ENCODE measurements at regions not wholly inside any gene's neighbourhood (a gene's known extent, or its start where the extent isn't known, plus 50 kb on each side); places are given as distances from the start of the nearest gene placed in this dataset.

DNA sequence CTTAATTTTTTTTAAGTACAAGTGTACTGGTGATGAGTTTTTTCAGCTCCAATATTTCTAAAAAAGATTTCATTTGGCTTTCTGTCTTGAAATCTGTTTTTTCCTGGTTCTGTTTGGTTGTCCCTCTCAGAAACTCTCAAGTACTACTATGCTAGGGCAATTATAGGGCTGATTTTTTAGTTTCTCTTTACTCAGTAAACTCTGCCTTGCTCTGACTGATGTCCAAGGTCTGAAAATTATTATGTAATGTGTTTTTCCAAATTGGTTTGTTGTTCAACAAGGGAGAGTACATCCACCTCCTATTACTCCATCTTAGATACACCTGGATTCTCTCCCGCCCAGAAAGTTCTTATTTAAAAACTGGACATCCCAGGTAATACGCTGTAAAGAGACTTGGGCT, 877.7 kb downstream of the CBLN2 start:
- no peak for FAIRE-seq
- DNase-seq (ENCODE audit: insufficient read length, low spot score), result no peak
- TF ChIP-seq POU2F2 (IDR thresholded peaks at IDR 0.05; ENCODE audit: low read depth, low read length) (no peak), PAX5 (IDR thresholded peaks at IDR 0.05; ENCODE audit: insufficient read depth, low read length, severe bottlenecking) (no peak)

DNA sequence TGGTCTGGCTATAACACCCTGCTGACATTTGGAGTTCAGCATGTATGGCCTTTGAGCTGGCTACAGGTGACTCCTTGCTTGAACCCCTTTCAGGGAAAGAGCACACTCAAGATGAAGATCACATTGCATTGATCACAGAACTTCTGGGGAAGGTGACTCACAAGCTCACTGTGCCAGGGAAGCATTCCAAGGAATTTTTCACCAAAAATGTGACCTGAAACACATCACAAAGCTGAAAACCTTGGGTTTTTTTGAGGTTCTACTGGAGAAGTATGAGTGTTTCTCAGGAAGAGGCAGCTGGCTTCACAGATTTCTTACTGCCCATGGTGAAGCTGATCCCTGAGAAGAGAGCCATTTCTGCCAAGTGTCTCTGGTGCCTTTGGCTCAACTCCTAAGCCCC, 879.0 kb downstream of the CBLN2 start:
- FAIRE-seq (no peak), DNase-seq (ENCODE audit: insufficient read length, low spot score) (no peak)
- TF ChIP-seq TAF1 (IDR thresholded peaks at IDR 0.05; ENCODE audit: low read depth, low read length) (no peak), SPI1 (IDR thresholded peaks at IDR 0.05; ENCODE audit: low read depth, low read length) (no peak), POLR2AphosphoS5 (IDR thresholded peaks at IDR 0.05; ENCODE audit: low read depth, low read length) (no peak), PAX5 (IDR thresholded peaks at IDR 0.05; ENCODE audit: insufficient read depth, low read length, severe bottlenecking) (no peak), POLR2A (IDR thresholded peaks at IDR 0.05; ENCODE audit: low read depth, low read length) (no peak), POU2F2 (IDR thresholded peaks at IDR 0.05; ENCODE audit: low read depth, low read length) (no peak)

DNA sequence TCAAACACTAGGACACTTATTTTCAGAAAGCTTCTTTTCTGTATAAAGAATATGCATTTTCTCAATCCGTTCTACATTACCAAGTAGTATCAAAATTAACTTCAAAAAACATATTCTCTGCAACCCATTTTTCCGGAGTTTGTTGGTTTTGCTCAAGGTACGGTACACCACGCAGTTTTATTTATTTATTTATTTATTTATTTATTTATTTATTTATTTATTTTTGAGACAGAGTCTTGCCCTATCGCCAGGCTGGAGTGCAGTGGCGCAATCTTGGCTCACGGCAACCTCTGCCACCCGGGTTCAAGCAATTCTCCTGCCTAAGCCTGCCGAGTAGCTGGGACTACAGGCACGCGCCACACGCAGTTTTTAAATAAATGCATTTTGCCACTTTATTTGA, 900.3 kb downstream of the CBLN2 start:
- FAIRE-seq, result no peak
- TF ChIP-seq SPI1 (IDR thresholded peaks at IDR 0.05; ENCODE audit: low read depth, low read length), result no peak
- no peak for TF ChIP-seq POU2F2 (IDR thresholded peaks at IDR 0.05; ENCODE audit: low read depth, low read length)
- TF ChIP-seq POLR2A (IDR thresholded peaks at IDR 0.05; ENCODE audit: low read depth, low read length), result no peak
- TF ChIP-seq TAF1 (IDR thresholded peaks at IDR 0.05; ENCODE audit: low read depth, low read length), result no peak
- no peak for TF ChIP-seq PAX5 (IDR thresholded peaks at IDR 0.05; ENCODE audit: insufficient read depth, low read length, severe bottlenecking)
- TF ChIP-seq POLR2AphosphoS5 (IDR thresholded peaks at IDR 0.05; ENCODE audit: low read depth, low read length), result no peak
- no peak for DNase-seq (ENCODE audit: insufficient read length, low spot score)

DNA sequence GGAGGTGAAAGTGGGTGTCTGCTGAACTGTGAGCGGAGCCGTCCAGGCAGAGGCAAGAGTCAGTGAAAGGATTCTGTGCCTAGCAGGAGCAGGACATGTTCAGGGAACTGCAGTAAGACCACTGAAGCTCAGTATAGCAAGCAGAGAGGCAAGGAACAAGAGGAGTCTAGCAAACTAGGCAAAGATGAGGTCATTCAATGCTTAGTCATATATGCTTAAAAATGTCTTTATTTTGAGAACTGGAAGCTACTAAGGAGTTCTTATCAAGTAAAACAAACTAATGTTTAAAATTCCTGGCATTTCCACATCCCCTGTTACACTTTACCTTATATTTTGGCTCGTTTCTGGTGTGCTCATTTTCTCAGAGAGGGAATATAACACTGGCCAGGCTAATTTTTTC, 913.4 kb downstream of the CBLN2 start:
- no peak for DNase-seq (ENCODE audit: insufficient read length, low spot score)
- TF ChIP-seq POLR2A (IDR thresholded peaks at IDR 0.05; ENCODE audit: low read depth, low read length) (no peak), TAF1 (IDR thresholded peaks at IDR 0.05; ENCODE audit: low read depth, low read length) (no peak), POLR2AphosphoS5 (IDR thresholded peaks at IDR 0.05; ENCODE audit: low read depth, low read length) (no peak), SPI1 (IDR thresholded peaks at IDR 0.05; ENCODE audit: low read depth, low read length) (no peak), POU2F2 (IDR thresholded peaks at IDR 0.05; ENCODE audit: low read depth, low read length) (no peak), PAX5 (IDR thresholded peaks at IDR 0.05; ENCODE audit: insufficient read depth, low read length, severe bottlenecking) (no peak)
- FAIRE-seq, result no peak

DNA sequence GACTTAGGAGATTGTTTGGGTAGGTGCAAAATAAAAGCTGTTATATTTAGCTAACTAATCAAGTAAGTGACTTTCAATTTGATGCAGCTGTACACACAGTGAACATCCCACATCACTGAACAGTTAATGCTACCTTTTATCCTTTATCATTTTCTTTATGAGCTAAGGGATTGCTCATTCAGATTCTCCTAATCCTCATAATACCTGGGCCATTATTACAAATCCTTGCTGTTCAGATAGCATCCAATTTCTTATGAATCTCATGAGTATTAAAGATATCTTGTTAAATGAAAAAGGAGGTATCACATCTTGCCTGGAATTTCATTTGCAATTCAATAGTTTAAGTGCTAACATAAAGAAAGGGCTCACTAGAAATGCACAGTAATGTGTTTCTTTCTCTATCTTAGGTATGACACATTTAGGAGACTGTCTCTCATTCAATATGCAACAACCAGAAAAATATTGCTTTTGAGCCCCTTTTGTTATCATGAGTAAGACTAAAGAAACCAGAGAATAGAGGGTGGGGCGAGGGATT, 918.5 kb downstream of the CBLN2 start:
- no peak for FAIRE-seq
- no peak for DNase-seq (ENCODE audit: insufficient read length, low spot score)
- TF ChIP-seq SPI1 (IDR thresholded peaks at IDR 0.05; ENCODE audit: low read depth, low read length), result no peak
- TF ChIP-seq PAX5 (IDR thresholded peaks at IDR 0.05; ENCODE audit: insufficient read depth, low read length, severe bottlenecking), result no peak
- TF ChIP-seq TAF1 (IDR thresholded peaks at IDR 0.05; ENCODE audit: low read depth, low read length), result no peak
- TF ChIP-seq POLR2AphosphoS5 (IDR thresholded peaks at IDR 0.05; ENCODE audit: low read depth, low read length), result no peak
- TF ChIP-seq POU2F2 (IDR thresholded peaks at IDR 0.05; ENCODE audit: low read depth, low read length), result no peak
- no peak for TF ChIP-seq POLR2A (IDR thresholded peaks at IDR 0.05; ENCODE audit: low read depth, low read length)

DNA sequence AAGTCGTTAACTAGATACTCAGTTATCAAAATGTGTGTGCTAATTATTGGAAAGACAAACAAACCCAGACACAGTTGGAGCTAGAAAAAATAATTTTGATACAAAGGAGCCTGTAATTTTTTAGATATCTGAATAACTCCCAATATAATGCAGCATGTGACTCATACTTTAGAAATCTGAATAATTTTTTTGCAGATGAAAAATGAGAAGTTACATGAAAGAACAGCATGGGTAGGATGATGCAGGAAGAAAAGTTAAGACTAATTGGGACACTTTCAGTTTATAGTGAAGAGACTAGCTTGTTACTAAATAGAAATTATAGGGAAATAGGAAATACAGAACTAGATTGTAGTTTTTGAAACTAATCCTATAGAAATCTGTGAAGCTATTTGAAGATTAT, 945.8 kb downstream of the CBLN2 start:
- FAIRE-seq, result no peak
- TF ChIP-seq TAF1 (IDR thresholded peaks at IDR 0.05; ENCODE audit: low read depth, low read length) (no peak), POLR2AphosphoS5 (IDR thresholded peaks at IDR 0.05; ENCODE audit: low read depth, low read length) (no peak), POLR2A (IDR thresholded peaks at IDR 0.05; ENCODE audit: low read depth, low read length) (no peak), SPI1 (IDR thresholded peaks at IDR 0.05; ENCODE audit: low read depth, low read length) (no peak), POU2F2 (IDR thresholded peaks at IDR 0.05; ENCODE audit: low read depth, low read length) (no peak), PAX5 (IDR thresholded peaks at IDR 0.05; ENCODE audit: insufficient read depth, low read length, severe bottlenecking) (no peak)

DNA sequence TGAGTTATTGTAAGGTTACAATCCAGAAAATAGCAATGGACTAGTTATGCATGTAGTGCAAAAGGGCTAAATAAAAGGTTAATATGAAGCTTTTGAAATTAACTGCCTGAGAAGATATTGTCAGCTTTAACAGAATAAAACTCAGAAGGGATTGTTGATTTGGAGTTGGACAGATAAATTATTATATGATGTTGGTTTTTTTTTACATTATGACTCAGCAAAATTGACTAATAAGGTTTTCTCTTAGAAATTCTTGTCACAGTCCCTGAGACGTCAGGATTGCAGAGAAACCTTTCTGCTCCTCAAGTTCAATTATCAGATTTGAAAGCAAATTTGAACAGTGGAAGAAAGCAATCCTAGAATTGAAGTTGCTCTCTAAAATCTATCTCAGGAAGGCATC, 946.9 kb downstream of the CBLN2 start:
- FAIRE-seq, result no peak
- TF ChIP-seq PAX5 (IDR thresholded peaks at IDR 0.05; ENCODE audit: insufficient read depth, low read length, severe bottlenecking) (no peak), SPI1 (IDR thresholded peaks at IDR 0.05; ENCODE audit: low read depth, low read length) (no peak), POU2F2 (IDR thresholded peaks at IDR 0.05; ENCODE audit: low read depth, low read length) (no peak), POLR2AphosphoS5 (IDR thresholded peaks at IDR 0.05; ENCODE audit: low read depth, low read length) (no peak), POLR2A (IDR thresholded peaks at IDR 0.05; ENCODE audit: low read depth, low read length) (no peak), TAF1 (IDR thresholded peaks at IDR 0.05; ENCODE audit: low read depth, low read length) (no peak)
- DNase-seq (ENCODE audit: insufficient read length, low spot score), result no peak

More for the DNA sequence above, 945.8 kb downstream of the CBLN2 start:
- DNase-seq (ENCODE audit: insufficient read length, low spot score), result no peak

DNA sequence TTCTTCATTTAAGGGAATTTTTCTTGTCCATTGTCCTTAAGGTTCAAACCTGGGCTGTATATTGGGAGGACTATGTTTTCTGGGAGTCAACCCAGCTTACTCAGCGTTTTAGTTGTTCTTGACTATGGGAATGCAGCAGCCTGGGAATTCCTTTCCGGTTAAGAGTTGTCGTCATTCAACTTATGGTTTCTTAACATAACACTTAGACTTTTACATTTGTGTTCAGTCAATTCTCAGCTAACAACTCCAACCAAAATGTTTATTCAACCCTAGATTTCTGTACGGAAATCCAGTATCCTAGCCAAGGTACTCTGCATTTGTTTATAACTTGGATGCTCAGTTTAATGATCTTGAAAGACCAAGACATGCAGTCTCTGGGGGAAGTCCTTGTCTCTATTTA, 960.9 kb downstream of the CBLN2 start:
- TF ChIP-seq SPI1 (IDR thresholded peaks at IDR 0.05; ENCODE audit: low read depth, low read length) (no peak), PAX5 (IDR thresholded peaks at IDR 0.05; ENCODE audit: insufficient read depth, low read length, severe bottlenecking) (no peak), POLR2AphosphoS5 (IDR thresholded peaks at IDR 0.05; ENCODE audit: low read depth, low read length) (no peak), POLR2A (IDR thresholded peaks at IDR 0.05; ENCODE audit: low read depth, low read length) (no peak), TAF1 (IDR thresholded peaks at IDR 0.05; ENCODE audit: low read depth, low read length) (no peak), POU2F2 (IDR thresholded peaks at IDR 0.05; ENCODE audit: low read depth, low read length) (no peak)
- no peak for DNase-seq (ENCODE audit: insufficient read length, low spot score)

DNA sequence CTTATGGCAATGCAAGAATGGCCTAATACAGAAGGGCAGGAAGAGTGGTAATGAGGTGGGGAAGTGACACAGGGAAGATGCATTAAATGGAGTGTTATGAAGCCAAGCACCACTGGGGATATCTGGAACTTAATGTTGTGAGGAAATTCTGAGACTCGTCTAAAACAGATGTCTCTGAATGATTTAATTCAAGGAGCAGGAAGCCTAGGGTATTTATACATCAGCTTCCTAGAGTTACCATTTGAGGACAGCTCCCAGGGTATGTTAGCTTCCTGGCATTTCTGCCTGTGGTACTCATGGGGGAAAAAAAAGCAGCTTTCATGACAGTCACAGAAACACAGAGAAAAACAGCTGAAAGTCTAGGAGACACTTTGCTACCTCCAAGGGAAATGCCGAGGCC, 989.5 kb downstream of the CBLN2 start:
- TF ChIP-seq SPI1 (IDR thresholded peaks at IDR 0.05; ENCODE audit: low read depth, low read length) (no peak), POLR2A (IDR thresholded peaks at IDR 0.05; ENCODE audit: low read depth, low read length) (no peak), POU2F2 (IDR thresholded peaks at IDR 0.05; ENCODE audit: low read depth, low read length) (no peak), POLR2AphosphoS5 (IDR thresholded peaks at IDR 0.05; ENCODE audit: low read depth, low read length) (no peak), TAF1 (IDR thresholded peaks at IDR 0.05; ENCODE audit: low read depth, low read length) (no peak)
- DNase-seq (ENCODE audit: insufficient read length, low spot score), result no peak
- no peak for FAIRE-seq

More for the DNA sequence above, 960.9 kb downstream of the CBLN2 start:
- no peak for FAIRE-seq

DNA sequence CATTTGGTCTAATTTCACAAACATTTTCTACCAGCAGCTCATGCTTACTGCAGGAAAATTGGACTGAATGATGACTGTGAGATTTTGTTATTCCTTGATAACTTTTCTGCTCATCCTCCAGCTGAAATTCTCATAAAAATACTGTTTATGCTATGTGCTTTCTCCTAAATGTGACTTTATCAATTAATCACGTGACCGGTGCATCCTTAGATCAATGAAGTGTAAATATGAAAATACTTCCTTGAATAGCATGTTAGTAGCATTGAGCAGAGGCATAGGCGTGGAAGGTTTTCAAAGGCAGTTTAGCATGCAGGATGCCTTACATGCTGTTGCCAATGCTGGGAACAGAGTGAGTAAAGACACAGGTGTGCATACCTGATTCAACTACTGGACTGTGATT, 1002.5 kb downstream of the CBLN2 start:
- FAIRE-seq (no peak), DNase-seq (ENCODE audit: insufficient read length, low spot score) (no peak)
- TF ChIP-seq SPI1 (IDR thresholded peaks at IDR 0.05; ENCODE audit: low read depth, low read length) (no peak), POLR2AphosphoS5 (IDR thresholded peaks at IDR 0.05; ENCODE audit: low read depth, low read length) (no peak), POLR2A (IDR thresholded peaks at IDR 0.05; ENCODE audit: low read depth, low read length) (no peak), PAX5 (IDR thresholded peaks at IDR 0.05; ENCODE audit: insufficient read depth, low read length, severe bottlenecking) (no peak), TAF1 (IDR thresholded peaks at IDR 0.05; ENCODE audit: low read depth, low read length) (no peak), POU2F2 (IDR thresholded peaks at IDR 0.05; ENCODE audit: low read depth, low read length) (no peak)

Measured in GM12891 (cell line).